HG02885 (cell line): ENCODE measurements at regions not wholly inside any gene's neighbourhood (a gene's known extent, or its start where the extent isn't known, plus 50 kb on each side); places are given as distances from the start of the nearest gene placed in this dataset.

Experiments
- ATAC-seq: cut with Tn5 transposase; IDR thresholded peaks from one replicate; pipeline ENCODE4 v1.9.1; 2021; ENCODE audit warnings: mild to moderate bottlenecking; ENCODE audit not compliant: unreplicated experiment, poor library complexity

DNA sequence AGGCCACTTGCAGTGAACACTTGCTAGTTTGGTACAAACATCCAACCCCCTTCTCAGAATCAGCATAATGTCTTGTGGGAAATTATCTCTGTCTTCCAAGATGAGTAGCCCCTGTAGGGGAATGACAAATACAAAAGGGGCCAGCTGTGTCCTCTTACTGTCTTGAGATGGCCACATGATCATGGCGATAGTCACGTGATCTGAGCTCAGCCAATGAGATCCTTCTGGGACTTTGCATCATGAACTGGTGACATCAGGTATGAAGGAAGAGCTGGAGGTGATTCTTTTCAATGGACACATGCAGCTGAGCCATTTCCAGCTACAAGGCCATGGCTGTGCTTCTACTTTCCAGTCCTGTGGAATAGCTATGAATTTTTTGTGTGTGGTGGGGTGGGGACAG, 206.3 kb downstream of the IRX1 start:
- no peak for ATAC-seq

DNA sequence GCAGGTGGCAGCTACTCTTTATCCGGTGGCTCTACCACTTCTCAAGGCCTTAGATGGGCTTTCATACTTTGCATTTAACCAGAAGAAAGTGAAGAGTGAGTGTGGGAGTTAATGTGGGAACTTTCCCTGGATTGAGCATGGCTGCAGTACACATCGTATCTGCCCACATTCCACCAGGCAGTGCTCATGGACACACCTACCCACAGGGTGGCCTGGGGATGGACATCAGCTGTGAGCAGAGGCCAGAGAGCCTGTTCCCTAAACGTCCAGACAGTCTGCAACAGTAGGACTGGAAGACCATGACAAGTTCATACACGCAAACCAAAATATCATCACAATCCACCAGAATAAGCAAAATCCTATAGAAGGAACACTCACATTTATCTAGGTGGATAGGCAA, 213.8 kb downstream of the IRX1 start:
- no peak for ATAC-seq

DNA sequence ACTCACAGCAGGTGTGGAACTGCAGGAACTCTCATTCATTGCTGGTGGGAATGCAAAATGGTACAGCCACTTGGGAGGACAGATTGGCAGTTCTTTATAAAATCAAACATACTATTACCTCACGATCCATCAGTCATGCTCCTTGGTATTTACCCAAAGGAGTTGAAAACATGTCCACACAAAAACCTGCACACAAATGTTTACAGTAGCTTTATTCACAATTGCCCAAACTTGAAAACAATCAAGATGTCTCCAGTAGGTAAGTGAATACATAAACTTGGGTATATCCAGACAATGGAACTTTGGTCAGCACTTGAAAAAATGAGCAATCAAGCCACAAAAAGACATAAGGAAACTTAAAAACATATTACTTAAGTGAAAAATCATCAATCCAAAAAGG, 215.5 kb downstream of the IRX1 start:
- ATAC-seq: no peak

DNA sequence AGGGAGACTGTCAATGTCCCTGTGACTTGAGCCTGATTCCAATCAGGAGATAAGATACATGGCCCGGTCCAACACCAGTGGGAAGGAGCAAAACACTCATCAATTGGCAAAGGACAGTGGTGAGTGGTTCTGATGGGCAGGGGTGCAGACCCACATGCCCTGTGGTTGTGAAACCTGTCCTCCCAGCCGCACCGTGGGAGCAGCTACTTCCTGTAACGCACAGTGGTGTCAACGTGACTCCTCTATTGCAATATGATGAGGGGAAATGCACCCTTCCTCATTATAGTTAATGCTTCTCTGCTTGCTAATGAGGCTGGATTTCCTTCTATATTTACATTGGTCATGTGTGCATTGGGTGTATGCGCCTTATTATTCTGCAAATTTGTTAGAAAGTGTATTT, 223.0 kb downstream of the IRX1 start:
- ATAC-seq: no peak

DNA sequence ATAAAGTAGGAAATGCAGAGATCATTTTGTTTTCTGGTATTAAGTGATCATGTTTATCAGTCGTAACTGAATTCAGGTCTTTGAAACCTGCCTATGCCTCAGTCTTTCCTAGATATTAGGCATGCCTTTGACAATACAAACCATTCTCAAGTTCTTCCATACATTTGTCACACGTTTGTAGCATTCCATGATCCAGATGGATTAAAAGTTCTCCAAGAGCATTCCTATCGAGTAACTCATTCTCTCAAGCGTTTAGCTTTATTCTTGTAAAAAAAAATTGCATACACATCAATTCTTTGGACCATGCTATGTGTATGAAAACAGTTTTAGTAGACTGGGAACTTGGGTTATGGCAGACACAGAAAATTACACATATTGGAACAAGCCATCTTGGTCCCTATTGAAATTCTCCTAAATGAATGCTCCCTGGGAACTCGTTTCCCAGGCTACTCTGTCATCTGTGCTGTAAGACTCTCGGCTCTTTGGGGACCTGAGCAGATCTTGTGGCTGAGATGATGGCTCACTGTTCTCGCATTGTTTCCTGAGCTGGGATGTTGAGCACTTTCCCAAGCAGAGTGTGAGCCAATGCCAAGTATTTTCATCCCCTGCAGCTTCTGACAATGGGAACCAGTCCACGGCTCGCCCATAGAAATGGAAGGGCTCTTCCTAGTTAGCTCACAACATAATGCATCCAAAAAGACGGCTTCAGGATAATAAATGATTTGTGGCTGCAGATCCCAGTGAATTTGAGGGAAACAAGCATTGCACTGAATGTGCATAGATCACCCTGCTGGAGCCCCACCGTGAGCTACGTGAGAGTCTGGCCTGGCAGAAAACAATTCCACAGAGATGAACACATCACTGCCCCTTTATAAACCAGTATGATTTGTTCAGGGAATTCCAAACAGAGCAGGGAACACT, 230.2 kb downstream of the IRX1 start:
- ATAC-seq: no peak

DNA sequence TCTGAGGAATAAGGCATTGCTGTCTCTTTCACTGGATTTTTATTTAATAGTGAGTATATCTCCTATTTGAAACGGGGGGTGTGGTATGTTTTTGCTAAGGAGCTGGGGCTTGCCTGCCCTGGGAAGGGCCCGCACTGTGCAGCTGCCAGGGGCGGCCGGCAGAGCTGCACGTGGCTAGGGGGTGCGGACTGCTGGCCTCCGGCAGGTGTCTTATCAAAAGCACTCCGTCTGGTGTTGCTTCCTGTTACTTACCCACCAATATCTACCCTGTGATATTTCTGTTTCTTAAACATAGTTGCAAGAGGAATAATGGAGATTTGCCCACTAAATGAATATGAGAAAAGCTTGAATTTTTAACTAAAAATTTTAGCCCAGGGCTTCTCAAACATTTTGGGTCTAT, 232.0 kb downstream of the IRX1 start:
- ATAC-seq: no peak

- ATAC-seq: no peak
These were observed 233.1 kb downstream of the IRX1 start for GRCh38 chr5:3828761-3829160.

GRCh38 chr5:3833566-3833965, 237.9 kb downstream of the IRX1 start:
- ATAC-seq: no peak

DNA sequence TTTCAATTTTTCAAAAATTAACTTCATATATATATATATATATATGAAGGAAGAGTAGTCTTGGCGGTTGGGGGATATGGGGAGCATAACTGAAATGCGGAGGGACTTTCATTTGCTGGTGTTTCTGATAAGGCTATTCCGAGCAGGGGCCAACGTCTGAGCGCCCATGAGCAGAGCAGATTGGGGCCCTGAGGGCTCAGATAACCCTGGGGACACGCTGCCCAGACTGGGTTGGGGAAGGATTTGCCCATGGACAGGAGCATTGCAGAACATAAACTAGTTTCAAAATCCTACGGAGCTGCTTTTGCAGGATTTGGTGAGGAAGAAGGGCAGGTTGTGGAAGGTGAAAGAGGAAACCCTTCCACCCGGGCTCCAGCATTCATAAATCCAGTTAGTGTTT, 240.2 kb downstream of the IRX1 start:
- ATAC-seq: no peak

- ATAC-seq: no peak
These were observed 240.9 kb downstream of the IRX1 start for GRCh38 chr5:3836528-3836927.

DNA sequence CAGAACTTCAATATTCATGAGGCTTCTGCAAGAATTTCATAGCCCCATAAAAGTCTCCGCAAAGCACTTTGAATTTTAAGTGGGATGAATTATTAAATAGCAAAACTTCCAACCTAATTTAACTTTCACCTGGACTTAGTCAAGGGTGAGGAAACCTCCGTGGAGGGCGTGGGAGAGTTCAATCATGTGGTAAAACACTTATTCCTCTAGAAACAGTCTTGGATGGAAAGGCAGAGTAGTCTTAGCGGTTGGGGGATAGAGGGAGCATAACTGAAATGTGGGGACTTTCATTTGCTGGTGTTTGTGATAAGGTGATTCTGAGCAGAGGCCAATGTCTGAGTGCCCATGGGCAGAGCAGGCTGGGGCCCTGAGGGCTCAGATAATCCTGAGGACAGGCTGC, 241.9 kb downstream of the IRX1 start:
- no peak for ATAC-seq

GRCh38 chr5:3839151-3839550, 243.5 kb downstream of the IRX1 start:
- ATAC-seq: no peak

GRCh38 chr5:3842591-3842990, 247.0 kb downstream of the IRX1 start:
- no peak for ATAC-seq

GRCh38 chr5:3843706-3844105, 248.1 kb downstream of the IRX1 start:
- no peak for ATAC-seq

GRCh38 chr5:3844266-3844665, 248.6 kb downstream of the IRX1 start:
- ATAC-seq: no peak

DNA sequence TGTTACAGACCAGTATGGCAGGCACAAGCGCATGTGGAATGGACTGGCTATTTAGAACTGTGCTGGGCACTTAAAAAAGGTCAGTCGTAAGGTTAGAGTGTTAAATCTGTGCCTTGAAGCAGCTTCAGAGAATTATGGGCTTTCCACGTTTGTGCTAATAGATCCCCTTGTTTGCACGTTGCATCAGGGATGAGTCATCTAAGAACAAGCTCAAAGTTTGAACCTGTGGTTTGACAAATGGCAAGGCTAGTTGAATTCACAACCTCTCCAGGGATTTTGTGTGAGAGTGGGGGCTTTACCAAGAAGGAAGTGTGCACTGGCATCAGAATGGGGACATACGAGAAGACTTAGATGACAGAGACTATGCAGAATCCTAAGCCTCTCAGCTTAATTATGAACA, 249.6 kb downstream of the IRX1 start:
- no peak for ATAC-seq

- ATAC-seq: no peak
These were observed 256.7 kb downstream of the IRX1 start for GRCh38 chr5:3852161-3852916.

DNA sequence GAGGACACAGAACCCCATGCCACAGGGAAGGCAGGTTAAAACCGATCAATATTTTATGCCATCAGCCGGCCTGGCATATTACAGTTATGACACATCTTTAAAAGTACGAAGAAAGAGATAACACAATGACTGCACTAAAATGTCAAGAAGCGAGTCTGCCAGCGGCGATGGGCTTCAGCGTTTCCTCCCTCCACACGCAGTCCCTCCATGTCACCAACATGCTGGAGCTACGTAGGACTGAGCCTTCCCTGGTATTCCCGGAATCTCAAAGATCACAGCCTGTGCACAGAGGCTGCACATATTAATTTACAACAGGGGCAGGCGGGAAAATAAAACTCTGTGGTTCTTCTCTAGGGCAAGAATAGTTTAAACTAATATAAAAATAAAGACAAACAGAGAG, 257.7 kb downstream of the IRX1 start:
- ATAC-seq: no peak

GRCh38 chr5:3854188-3854821, 258.7 kb downstream of the IRX1 start:
- ATAC-seq: no peak

DNA sequence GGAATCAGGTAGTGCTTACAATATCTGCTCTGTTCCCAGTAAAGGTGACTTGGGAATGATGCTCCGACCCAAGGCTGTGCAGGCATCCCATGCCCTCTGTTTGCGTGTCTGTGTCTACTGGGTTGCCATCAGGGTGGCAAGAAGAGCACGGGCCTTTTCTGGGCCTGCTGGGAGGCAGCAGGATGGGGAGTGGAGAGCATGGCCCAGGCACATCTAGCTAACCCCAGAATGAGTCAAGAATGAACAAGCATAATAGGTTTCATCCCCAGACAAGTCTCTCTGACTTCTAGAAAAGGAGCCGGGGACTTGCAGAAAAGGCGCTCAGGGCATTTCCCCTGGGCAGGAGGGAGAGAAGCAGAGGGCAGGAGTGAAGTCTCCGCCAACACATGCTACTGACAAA, 260.4 kb downstream of the IRX1 start:
- ATAC-seq: no peak

DNA sequence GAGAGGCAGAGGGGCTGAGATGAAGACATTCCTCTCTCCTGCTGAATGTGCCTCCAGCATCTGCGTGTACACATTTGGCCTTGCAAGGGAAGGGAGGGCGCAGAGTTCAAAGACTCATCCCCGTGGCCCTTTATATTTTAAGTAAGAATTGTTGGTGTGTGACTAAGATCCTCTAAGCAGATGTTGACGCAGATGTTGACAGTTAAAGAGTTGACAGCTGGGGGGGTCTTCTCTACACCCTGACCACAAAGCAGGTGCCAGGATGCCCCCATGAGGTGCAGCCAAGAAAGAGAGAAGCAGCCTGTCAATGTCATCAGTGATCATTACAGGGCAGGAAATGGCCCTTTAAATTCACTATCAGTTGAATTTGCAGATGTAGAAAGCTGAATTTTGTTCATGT, 262.9 kb downstream of the IRX1 start:
- no peak for ATAC-seq
